ENCODE measurements at regions not wholly inside any gene's neighbourhood (a gene's known extent, or its start where the extent isn't known, plus 50 kb on each side); places are given as distances from the start of the nearest gene placed in this dataset.

- no peaks in the 10 kb centered on the region for H3K36me3 Mint-ChIP-seq (ENCODE audit: low read depth)
- DNase-seq (no peak), ATAC-seq (ENCODE audit: poor library complexity) (no peak)
- TF ChIP-seq CTCF (IDR thresholded peaks at IDR 0.05) = no peak
- POLR2A ChIA-PET = no interaction called here
- H3K27ac ChIP-seq (ENCODE audit: low read depth in 1 of 2, low read length in 2 of 2) = no peak overlapping the region
- H3K9me3 ChIP-seq (ENCODE audit: control insufficient read depth in 1 of 2, insufficient read depth in 1 of 2, low read length in 2 of 2) = no peaks in the 10 kb centered on the region
- H3K4me1 Mint-ChIP-seq (ENCODE audit: low read depth) = no peaks in the 10 kb centered on the region
- H3K27ac Mint-ChIP-seq = no peak overlapping the region
- peaks cover 3% of the 10 kb centered on the region in 2 experiments for H3K27me3 ChIP-seq (ENCODE audit: control insufficient read depth in 1 of 2, insufficient read depth in 2 of 2, low read length in 2 of 2)
- H3K4me3 ChIP-seq (ENCODE audit: low read length) = no peak overlapping the region
- intact Hi-C loops (cut with DNase I, micrococcal nuclease) = no loop called here
- CTCF ChIA-PET = no interaction called here
- H3K36me3 ChIP-seq (ENCODE audit: insufficient read depth, low read length) = no peaks in the 10 kb centered on the region
- H3K9me3 Mint-ChIP-seq = no peaks in the 10 kb centered on the region
- no peaks in the 10 kb centered on the region for H3K4me1 ChIP-seq (ENCODE audit: insufficient read depth, low read length)
- H3K4me3 Mint-ChIP-seq = no peak overlapping the region
- H3K27me3 Mint-ChIP-seq = peaks cover 23% of the 10 kb centered on the region
Measured at GRCh38 chr19:29305268-29305667, 92.3 kb upstream of the UQCRFS1 start.

- H3K9me3 Mint-ChIP-seq = no peaks in the 10 kb centered on the region
- H3K36me3 ChIP-seq (ENCODE audit: insufficient read depth, low read length) = no peaks in the 10 kb centered on the region
- no peak for TF ChIP-seq CTCF (IDR thresholded peaks at IDR 0.05)
- no peaks in the 10 kb centered on the region for H3K9me3 ChIP-seq (ENCODE audit: control insufficient read depth in 1 of 2, insufficient read depth in 1 of 2, low read length in 2 of 2)
- no peak overlapping the region for H3K4me3 ChIP-seq (ENCODE audit: low read length)
- no peak overlapping the region for H3K4me3 Mint-ChIP-seq
- DNase-seq (no peak), ATAC-seq (ENCODE audit: poor library complexity) (no peak)
- ChIA-PET CTCF (no interaction called here), POLR2A (no interaction called here)
- no peaks in the 10 kb centered on the region for H3K4me1 ChIP-seq (ENCODE audit: insufficient read depth, low read length)
- peaks cover 39% of the 10 kb centered on the region for H3K27me3 Mint-ChIP-seq
- H3K4me1 Mint-ChIP-seq (ENCODE audit: low read depth) = no peaks in the 10 kb centered on the region
- H3K27ac Mint-ChIP-seq = no peak overlapping the region
- intact Hi-C loops (cut with DNase I, micrococcal nuclease) = no loop called here
- no peaks in the 10 kb centered on the region for H3K36me3 Mint-ChIP-seq (ENCODE audit: low read depth)
- no peak overlapping the region for H3K27ac ChIP-seq (ENCODE audit: low read depth in 1 of 2, low read length in 2 of 2)
- H3K27me3 ChIP-seq (ENCODE audit: control insufficient read depth in 1 of 2, insufficient read depth in 2 of 2, low read length in 2 of 2) = peaks cover 3 to 7% of the 10 kb centered on the region in 2 experiments
Measured at GRCh38 chr19:29308977-29309590, 96.1 kb upstream of the UQCRFS1 start.

GRCh38 chr19:29309637-29310036, 96.7 kb upstream of the UQCRFS1 start:
- ATAC-seq (ENCODE audit: poor library complexity) (no peak), DNase-seq (no peak)
- Mint-ChIP-seq H3K36me3 (ENCODE audit: low read depth) (no peaks in the 10 kb centered on the region), H3K4me3 (no peak overlapping the region), H3K27ac (no peak overlapping the region), H3K27me3 (peaks cover 42% of the 10 kb centered on the region), H3K9me3 (no peaks in the 10 kb centered on the region), H3K4me1 (ENCODE audit: low read depth) (no peaks in the 10 kb centered on the region)
- ChIA-PET POLR2A (no interaction called here), CTCF (no interaction called here)
- Histone ChIP-seq H3K36me3 (ENCODE audit: insufficient read depth, low read length) (no peaks in the 10 kb centered on the region), H3K9me3 (ENCODE audit: control insufficient read depth in 1 of 2, insufficient read depth in 1 of 2, low read length in 2 of 2) (no peaks in the 10 kb centered on the region), H3K27ac (ENCODE audit: low read depth in 1 of 2, low read length in 2 of 2) (no peak overlapping the region), H3K4me1 (ENCODE audit: insufficient read depth, low read length) (no peaks in the 10 kb centered on the region), H3K4me3 (ENCODE audit: low read length) (no peak overlapping the region), H3K27me3 (ENCODE audit: control insufficient read depth in 1 of 2, insufficient read depth in 2 of 2, low read length in 2 of 2) (peaks cover 3 to 9% of the 10 kb centered on the region in 2 experiments)
- TF ChIP-seq CTCF (IDR thresholded peaks at IDR 0.05) = no peak
- intact Hi-C loops (cut with DNase I, micrococcal nuclease) = no loop called here
